ENCODE measurements at regions not wholly inside any gene's neighbourhood (a gene's known extent, or its start where the extent isn't known, plus 50 kb on each side); places are given as distances from the start of the nearest gene placed in this dataset.

DNA sequence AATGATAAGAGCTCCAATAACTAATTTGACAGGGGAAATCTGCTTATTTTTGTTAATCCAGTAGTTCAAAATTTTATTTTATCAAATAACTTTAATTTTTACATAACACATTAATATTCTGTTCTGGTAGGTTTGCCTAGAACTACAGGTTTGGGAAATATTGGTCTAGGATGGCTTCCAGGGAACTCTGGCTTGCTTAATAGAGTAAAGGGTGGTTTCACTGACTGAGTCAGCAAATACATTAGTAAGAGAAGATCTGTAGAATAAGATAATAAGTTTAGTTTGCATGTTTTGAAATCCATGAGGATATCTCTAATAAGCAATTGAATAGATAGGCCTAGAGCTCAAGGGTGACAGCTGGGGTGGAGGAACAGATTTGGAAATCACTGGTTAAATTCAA is 500.7 kb downstream of the ZNF674 start:
- Mint-ChIP-seq H3K36me3 (ENCODE audit: insufficient read depth, unreplicated experiment) (no peaks in the 10 kb centered on the region), H3K27ac (ENCODE audit: low read depth, unreplicated experiment) (no peak overlapping the region), H3K4me1 (ENCODE audit: insufficient read depth, unreplicated experiment) (no peaks in the 10 kb centered on the region), H3K9me3 (ENCODE audit: unreplicated experiment) (peaks cover 27% of the 10 kb centered on the region), H3K27me3 (ENCODE audit: insufficient read depth, unreplicated experiment) (peaks cover 10% of the 10 kb centered on the region), H3K4me3 (ENCODE audit: unreplicated experiment) (no peak overlapping the region)
- TF ChIP-seq CTCF (IDR thresholded peaks at IDR 0.05; ENCODE audit: unreplicated experiment), result no peak
- CTCF ChIA-PET, result interaction anchor here (0.6 kb wide), 1 partner anchor 220 kb away, joined by 3 read pairs; no protein-coding TSS in a partner anchor
- intact Hi-C loops (cut with micrococcal nuclease), result no loop called here
- peak; percentile 3 for DNase-seq (ENCODE audit: unreplicated experiment)
- POLR2A ChIA-PET, result interaction anchor here (0.7 kb wide), 1 partner anchor 10 kb away, joined by 3 read pairs; no protein-coding TSS in a partner anchor
- BruUV-seq (replicated peaks), result no TSS peak

- no peak for DNase-seq (ENCODE audit: unreplicated experiment)
- Mint-ChIP-seq H3K27ac (ENCODE audit: low read depth, unreplicated experiment) (no peak overlapping the region), H3K4me3 (ENCODE audit: unreplicated experiment) (no peak overlapping the region), H3K36me3 (ENCODE audit: insufficient read depth, unreplicated experiment) (no peaks in the 10 kb centered on the region), H3K4me1 (ENCODE audit: insufficient read depth, unreplicated experiment) (no peaks in the 10 kb centered on the region), H3K27me3 (ENCODE audit: insufficient read depth, unreplicated experiment) (peaks cover 10% of the 10 kb centered on the region), H3K9me3 (ENCODE audit: unreplicated experiment) (peaks cover 11% of the 10 kb centered on the region)
- no TSS peak for BruUV-seq (replicated peaks)
- no peak for TF ChIP-seq CTCF (IDR thresholded peaks at IDR 0.05; ENCODE audit: unreplicated experiment)
- ChIA-PET CTCF (no interaction called here), POLR2A (no interaction called here)
- intact Hi-C loops (cut with micrococcal nuclease), result no loop called here
Observed at GRCh38 chrX:46040001-46040400, 505.2 kb downstream of the ZNF674 start.

GRCh38 chrX:46039526-46039925 is 505.7 kb downstream of the ZNF674 start:
- H3K4me3 Mint-ChIP-seq (ENCODE audit: unreplicated experiment), result no peak overlapping the region

GRCh38 chrX:46036508-46036907 is 508.7 kb downstream of the ZNF674 start:
- Mint-ChIP-seq H3K36me3 (ENCODE audit: insufficient read depth, unreplicated experiment) (no peaks in the 10 kb centered on the region), H3K27me3 (ENCODE audit: insufficient read depth, unreplicated experiment) (peaks cover 20% of the 10 kb centered on the region), H3K4me3 (ENCODE audit: unreplicated experiment) (no peak overlapping the region), H3K9me3 (ENCODE audit: unreplicated experiment) (peaks cover 8% of the 10 kb centered on the region), H3K27ac (ENCODE audit: low read depth, unreplicated experiment) (no peak overlapping the region), H3K4me1 (ENCODE audit: insufficient read depth, unreplicated experiment) (no peaks in the 10 kb centered on the region)
- DNase-seq (ENCODE audit: unreplicated experiment), result no peak
- TF ChIP-seq CTCF (IDR thresholded peaks at IDR 0.05; ENCODE audit: unreplicated experiment), result no peak
- intact Hi-C loops (cut with micrococcal nuclease), result no loop called here
- CTCF ChIA-PET, result no interaction called here
- no TSS peak for BruUV-seq (replicated peaks)
- POLR2A ChIA-PET, result no interaction called here

More at GRCh38 chrX:46039526-46039925, 505.7 kb downstream of the ZNF674 start:
- Mint-ChIP-seq H3K27ac (ENCODE audit: low read depth, unreplicated experiment) (no peak overlapping the region), H3K27me3 (ENCODE audit: insufficient read depth, unreplicated experiment) (peaks cover 10% of the 10 kb centered on the region), H3K4me1 (ENCODE audit: insufficient read depth, unreplicated experiment) (no peaks in the 10 kb centered on the region), H3K9me3 (ENCODE audit: unreplicated experiment) (peaks cover 11% of the 10 kb centered on the region), H3K36me3 (ENCODE audit: insufficient read depth, unreplicated experiment) (no peaks in the 10 kb centered on the region)
- TF ChIP-seq CTCF (IDR thresholded peaks at IDR 0.05; ENCODE audit: unreplicated experiment), result no peak
- DNase-seq (ENCODE audit: unreplicated experiment), result no peak
- POLR2A ChIA-PET, result no interaction called here
- no TSS peak for BruUV-seq (replicated peaks)
- CTCF ChIA-PET, result no interaction called here
- intact Hi-C loops (cut with micrococcal nuclease), result no loop called here
